ENCODE measurements at regions not wholly inside any gene's neighbourhood (a gene's known extent, or its start where the extent isn't known, plus 50 kb on each side); places are given as distances from the start of the nearest gene placed in this dataset.

GRCh38 chr19:34574704-34575103 lies 93.1 kb downstream of the WTIP start:
- TF ChIP-seq CTCF (conservative IDR thresholded peaks at IDR 0.05; ENCODE audit: low read depth in 2 of 2) (no peak), STAT1 (IDR thresholded peaks at IDR 0.05; ENCODE audit: unreplicated experiment) (no peak), ZNF462 (CRISPR knock-in tag; IDR thresholded peaks at IDR 0.05) (no peak), REST (IDR thresholded peaks at IDR 0.05; ENCODE audit: unreplicated experiment) (no peak), POLR2AphosphoS5 (IDR thresholded peaks at IDR 0.05; ENCODE audit: low read depth) (no peak), ZNF114 (CRISPR knock-in tag; IDR thresholded peaks at IDR 0.05) (no peak)
